GM21367 (cell line): ENCODE measurements at regions not wholly inside any gene's neighbourhood (a gene's known extent, or its start where the extent isn't known, plus 50 kb on each side); places are given as distances from the start of the nearest gene placed in this dataset.

ENCODE experiments used
- ATAC-seq: cut with Tn5 transposase; IDR thresholded peaks from one replicate; pipeline ENCODE4 v1.9.1; 2021; ENCODE audit not compliant: unreplicated experiment

DNA sequence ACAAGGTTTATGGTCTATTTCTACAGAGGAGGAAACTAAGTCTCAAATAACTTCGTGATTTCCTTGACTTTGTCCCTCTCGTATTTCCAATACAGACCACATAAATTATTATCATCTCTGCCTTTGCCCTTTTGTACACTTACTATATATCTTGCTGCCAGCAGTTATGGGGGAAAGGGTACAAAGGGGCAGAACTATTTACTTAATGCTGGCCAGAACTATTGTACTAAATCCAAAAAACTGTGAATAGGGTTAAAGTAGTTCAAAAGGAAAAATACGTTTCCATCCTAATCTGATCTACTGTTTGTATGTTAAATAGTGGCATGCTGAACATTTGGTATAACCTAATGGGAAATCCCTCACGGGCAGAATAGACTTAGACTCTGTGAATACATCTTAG is 537.3 kb upstream of the SEMA6D start:
- no peak for ATAC-seq

DNA sequence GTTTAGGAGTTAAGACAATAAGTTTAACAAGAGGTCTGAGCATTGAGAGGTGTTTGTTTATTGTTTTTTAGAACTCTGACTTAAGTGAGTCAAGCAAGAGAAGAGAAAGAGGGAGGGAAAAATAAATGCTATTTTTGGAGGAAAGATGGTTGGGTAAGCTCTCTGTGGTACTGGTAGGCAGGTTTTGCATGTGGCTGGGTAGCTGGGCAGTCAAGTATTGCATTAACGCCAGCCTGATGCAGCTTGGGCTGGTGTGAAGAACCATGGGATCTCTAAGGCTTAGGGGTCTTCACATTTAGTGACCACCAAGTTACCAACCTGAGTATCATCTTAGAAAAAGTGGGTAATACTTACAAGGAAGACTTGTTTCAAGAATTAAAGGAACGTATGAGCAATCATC is 534.5 kb upstream of the SEMA6D start:
- ATAC-seq: no peak

GRCh38 chr15:47184003-47184907 is 533.0 kb upstream of the SEMA6D start:
- ATAC-seq: no peak

DNA sequence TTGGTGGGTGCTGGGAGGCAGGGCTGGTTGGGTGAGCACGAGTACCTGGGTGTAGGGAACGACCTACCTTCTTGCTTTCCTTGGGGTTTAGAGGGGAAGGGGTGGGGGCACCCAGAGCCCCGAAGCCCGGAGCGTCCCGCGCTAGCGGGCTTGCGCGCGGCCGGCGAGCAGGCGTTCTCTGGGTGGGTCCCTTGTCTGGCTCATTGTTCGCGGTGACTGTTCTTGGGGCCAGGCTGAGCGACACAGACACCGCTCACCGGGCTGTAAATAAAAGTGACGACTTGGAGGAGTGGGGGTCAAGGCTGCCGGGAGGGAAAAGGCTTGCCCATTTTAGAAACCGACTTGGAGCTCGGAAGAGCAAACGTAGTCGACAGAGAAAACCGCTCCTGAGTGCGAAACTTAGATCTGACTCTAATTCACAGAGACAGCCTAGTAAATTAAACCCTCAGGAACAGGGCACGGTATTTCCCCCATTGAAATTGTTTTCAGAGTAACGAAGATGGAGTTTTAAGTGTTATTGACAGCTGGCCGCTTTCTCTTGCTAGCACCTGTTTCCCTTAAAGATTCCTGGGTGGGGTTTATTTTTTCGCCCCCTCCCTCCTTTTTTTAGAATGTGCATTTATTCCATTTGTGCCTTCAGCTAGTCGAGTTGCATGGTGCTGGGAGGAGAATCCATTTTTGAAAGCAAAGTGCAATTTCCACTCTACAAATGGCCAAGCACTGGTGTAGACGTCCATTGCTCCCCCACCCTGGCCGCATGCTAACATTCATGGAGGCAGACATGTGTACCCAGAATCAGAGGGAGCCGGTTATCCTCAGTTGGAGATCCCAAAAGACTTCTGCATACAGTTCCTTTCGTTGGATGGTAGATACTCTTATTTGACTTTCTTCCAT is 532.1 kb upstream of the SEMA6D start:
- no peak for ATAC-seq

DNA sequence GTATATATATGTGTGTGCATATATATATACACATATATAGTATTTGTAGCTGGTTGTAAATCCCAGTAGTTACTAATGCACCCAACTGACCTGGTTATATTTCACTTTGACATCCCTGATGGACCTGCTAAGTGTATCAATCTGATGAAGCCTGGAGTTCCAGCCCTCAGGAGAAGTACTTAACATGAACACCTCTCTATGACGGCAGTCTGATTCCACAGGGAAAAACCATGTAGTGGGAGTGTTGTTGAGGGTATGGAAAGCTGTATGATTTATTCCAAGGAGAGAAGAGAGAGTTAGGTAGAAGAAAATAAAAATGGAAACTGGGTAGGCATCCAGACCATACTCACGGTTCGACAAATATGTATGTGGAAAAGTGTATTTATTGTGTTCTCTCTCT is 531.2 kb upstream of the SEMA6D start:
- no peak for ATAC-seq

DNA sequence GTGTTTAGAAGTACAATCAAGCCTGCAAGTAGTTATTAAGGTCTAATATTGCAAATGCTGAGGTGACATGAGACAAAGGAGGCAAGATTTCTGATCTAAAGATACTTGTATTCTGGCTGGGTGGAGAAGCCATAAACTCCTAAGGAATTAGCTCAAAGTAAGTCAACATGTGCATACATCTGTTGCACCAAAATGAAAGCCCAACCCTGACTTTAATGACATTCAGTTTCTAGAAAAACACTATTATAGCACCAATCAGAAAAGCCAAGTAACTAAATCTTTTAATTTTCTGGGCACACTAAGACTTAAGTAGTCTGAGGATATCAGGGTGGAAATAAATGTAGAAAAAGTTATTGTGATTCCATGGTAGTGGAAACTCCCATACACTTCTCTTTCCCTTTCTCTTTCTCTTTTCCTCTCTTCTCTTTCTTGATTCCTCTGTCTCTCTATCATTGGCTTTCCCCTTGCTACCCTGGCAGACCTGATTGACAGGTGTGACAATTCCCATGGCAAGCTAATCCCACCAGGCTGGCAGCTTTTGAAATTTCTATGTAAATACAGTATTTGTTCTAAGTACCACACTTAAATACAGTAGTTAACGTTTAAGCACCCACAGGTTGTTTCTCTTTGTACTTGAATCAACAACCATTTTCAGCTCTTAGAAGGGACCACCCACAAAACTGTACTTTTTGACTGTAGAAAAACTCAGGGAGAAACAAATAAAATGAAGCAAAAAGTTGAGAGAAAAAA is 528.4 kb upstream of the SEMA6D start:
- ATAC-seq: no peak

GRCh38 chr15:47194718-47195117 is 522.6 kb upstream of the SEMA6D start:
- ATAC-seq: no peak

- ATAC-seq: peak; percentile 94
Measured at GRCh38 chr15:47196048-47196447, 521.3 kb upstream of the SEMA6D start.

GRCh38 chr15:47203993-47204392 is 513.3 kb upstream of the SEMA6D start:
- ATAC-seq: no peak

DNA sequence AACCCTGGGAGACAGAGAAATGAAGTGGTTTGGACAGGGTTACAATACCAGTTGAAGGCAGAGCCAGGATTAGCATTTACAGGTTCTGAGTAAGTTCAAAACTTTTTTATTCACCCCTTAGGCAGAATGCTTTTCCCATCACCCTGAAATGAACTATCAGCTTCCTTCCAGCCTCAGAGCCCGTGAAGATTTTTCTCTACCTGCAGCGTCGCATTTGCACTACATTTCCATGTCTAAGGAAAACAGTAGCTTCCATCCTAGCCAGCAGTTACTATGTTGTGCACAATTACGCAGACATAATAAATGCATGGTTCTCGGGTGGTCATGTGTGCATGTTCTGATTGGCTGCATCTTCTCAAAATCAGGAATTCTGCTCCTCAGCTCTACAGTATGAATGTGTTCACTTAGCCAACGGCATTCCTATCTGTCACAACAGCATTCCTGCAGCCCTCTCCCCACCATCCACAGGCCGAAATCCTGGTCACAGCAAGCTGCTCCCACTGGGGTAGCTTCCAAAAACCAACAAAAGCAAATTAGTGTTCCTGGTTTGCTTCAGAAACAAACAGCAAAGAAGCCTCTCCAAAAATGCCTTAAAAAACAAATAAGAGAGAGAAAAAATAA is 510.8 kb upstream of the SEMA6D start:
- no peak for ATAC-seq

DNA sequence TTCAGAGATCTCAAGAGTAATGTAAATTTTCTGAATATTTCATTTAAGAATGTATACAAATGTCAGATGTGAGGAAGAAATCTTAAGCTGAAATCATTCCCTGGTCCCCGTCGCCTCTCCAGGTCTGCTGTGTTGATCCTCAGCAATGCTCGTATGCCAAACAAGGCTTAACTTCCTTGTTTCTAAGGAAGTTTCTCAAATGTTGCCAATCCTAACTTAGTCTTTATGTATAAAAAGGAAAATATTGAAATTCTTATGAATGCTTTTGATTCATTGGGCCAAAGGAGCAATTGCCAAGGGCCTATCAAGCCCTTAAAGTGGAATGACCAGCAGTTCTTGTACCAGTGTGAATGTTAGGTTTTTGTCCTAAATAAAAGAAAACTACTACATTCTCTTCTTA is 507.7 kb upstream of the SEMA6D start:
- no peak for ATAC-seq

DNA sequence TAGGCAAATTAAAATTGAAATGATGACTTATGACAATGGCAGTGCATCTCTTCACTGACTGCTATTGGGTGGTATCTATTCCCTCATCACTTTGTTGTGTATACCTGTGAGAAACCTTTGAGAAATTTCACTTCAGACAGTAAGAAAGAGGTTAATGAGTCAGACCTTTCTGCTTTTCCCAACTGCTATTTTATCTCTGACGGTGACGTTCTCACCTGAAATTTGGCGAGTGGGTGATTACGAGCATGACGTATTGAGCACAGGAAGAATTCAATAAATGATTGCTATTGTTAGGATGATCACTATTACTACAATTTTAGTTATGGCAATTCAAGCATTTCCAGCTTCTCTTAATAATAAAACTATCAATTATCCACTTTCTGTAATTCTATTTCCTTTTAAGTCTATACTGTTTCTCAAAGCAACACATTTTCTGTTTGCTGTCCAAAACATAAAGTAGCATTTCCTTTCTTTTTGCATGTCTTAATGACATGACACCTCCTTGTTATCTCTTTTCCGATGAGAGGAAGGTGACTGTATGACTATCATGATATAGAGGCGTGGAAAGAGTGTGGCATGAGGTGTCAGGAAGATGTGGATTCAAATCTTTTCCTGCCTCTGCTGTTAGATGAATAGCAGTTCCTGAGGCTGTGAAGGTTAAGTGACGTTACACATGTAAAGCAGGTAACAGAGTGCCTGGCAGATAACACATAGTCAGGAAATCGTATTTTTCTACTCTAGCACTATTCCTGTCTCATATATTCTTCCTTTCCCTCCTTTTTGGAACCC is 504.9 kb upstream of the SEMA6D start:
- no peak for ATAC-seq

DNA sequence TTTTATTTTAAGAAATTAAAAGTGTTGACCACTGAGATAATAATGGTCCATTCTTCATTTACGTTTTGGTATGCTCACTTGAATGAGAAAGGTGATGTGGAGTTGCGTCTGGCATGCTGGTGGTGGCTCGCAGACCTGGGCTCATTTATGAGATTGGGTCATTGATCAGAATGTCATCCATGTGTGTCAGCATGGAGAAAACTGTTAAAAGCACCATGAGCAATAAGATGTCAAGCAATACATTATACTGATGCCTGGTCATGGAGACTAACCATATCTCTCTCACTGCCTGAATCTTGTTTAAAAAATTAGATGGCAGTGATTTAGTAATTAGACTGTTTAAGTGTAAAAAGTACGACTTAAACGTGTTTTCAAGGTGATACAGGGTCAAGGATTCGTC is 503.4 kb upstream of the SEMA6D start:
- no peak for ATAC-seq

DNA sequence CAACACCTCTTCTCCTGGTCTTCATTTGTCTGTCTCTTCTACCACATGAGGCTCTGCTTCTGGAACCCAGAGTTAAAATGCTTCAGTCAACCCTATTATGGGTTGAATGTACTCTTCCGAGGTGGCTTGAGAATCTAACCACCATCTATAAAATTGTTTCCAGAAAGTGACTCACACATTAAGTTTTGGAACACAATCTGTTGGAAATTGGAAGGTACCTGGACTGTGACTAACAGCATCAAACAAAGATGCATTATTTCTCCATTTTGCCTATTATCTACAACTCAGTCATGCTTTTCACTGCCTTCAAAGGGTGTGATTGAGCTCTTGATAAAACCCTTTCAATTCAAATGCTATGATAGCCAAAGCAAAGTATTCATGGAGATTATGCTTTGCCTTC is 499.0 kb upstream of the SEMA6D start:
- no peak for ATAC-seq

- no peak for ATAC-seq
Measured at GRCh38 chr15:47244361-47244760, 472.9 kb upstream of the SEMA6D start.

GRCh38 chr15:47246317-47246716 is 471.0 kb upstream of the SEMA6D start:
- ATAC-seq: no peak

- no peak for ATAC-seq
Measured at GRCh38 chr15:47258521-47258920, 458.8 kb upstream of the SEMA6D start.

GRCh38 chr15:47265686-47266085 is 451.6 kb upstream of the SEMA6D start:
- ATAC-seq: no peak

DNA sequence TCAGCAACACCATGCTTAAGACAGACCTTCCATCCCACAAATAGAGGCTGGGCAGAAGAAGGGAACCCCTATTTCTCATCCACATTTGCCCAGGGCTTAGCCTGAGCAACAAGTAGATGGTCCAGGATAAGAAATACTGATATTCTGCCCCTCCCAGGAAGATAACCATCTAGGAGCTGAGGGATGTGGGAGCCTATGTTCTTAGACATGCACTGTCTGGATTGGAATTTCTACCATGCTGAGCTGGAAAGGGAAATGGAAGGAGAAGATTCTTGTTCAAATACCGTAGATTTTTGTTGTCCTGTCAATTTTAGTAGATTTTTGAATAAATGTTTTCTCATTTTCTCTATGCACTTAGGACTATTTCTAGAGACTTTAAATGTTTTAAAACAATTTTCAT is 450.7 kb upstream of the SEMA6D start:
- ATAC-seq: no peak

DNA sequence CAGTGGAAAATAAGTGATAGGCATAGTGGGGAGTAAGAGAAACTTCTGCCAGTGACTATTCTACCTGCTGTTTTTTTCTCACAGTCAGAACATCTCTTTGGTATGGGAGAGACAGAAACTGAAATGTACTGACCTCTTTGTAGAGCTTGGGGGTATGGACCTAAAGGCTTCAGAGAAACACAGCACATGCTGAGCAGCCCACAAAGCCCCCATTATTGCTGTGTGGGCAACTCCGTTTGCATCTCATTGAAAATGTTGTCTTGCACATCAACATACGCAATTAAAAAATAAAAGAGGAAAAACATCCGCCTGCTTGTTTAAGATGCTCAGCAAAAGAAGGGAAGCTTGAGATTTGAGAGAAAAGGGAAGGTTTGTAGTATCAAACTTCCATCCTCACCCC is 443.4 kb upstream of the SEMA6D start:
- no peak for ATAC-seq
